ENCODE measurements at regions not wholly inside any gene's neighbourhood (a gene's known extent, or its start where the extent isn't known, plus 50 kb on each side); places are given as distances from the start of the nearest gene placed in this dataset.

- Mint-ChIP-seq H3K4me3 (no peak overlapping the region), H3K4me1 (ENCODE audit: low read depth) (peaks cover 5% of the 10 kb centered on the region), H3K9me3 (no peaks in the 10 kb centered on the region), H3K27me3 (ENCODE audit: low read depth) (no peaks in the 10 kb centered on the region), H3K36me3 (ENCODE audit: insufficient read depth) (no peaks in the 10 kb centered on the region)
- no peak for DNase-seq
- no peak for ATAC-seq
Observed at GRCh38 chr2:177331466-177331997, 61.0 kb upstream of the AGPS start.

- Mint-ChIP-seq H3K27me3 (ENCODE audit: low read depth) (no peaks in the 10 kb centered on the region), H3K36me3 (ENCODE audit: insufficient read depth) (no peaks in the 10 kb centered on the region), H3K4me3 (no peak overlapping the region), H3K4me1 (ENCODE audit: low read depth) (peaks cover 5% of the 10 kb centered on the region), H3K9me3 (no peaks in the 10 kb centered on the region)
- ATAC-seq, result peak; percentile 80 to 85
- peak; percentile 11 for DNase-seq
Observed at GRCh38 chr2:177332026-177332991, 60.3 kb upstream of the AGPS start.

- Mint-ChIP-seq H3K36me3 (ENCODE audit: insufficient read depth) (no peaks in the 10 kb centered on the region), H3K27me3 (ENCODE audit: low read depth) (no peaks in the 10 kb centered on the region), H3K4me1 (ENCODE audit: low read depth) (peaks cover 5% of the 10 kb centered on the region), H3K4me3 (no peak overlapping the region), H3K9me3 (no peaks in the 10 kb centered on the region)
- ATAC-seq (no peak), DNase-seq (no peak)
Observed at GRCh38 chr2:177332992-177333388, 59.6 kb upstream of the AGPS start.

GRCh38 chr2:177334940-177335543 lies 57.5 kb upstream of the AGPS start:
- H3K4me1 Mint-ChIP-seq (ENCODE audit: low read depth), result no peaks in the 10 kb centered on the region
- ATAC-seq, result peak; percentile 58 to 62

DNA sequence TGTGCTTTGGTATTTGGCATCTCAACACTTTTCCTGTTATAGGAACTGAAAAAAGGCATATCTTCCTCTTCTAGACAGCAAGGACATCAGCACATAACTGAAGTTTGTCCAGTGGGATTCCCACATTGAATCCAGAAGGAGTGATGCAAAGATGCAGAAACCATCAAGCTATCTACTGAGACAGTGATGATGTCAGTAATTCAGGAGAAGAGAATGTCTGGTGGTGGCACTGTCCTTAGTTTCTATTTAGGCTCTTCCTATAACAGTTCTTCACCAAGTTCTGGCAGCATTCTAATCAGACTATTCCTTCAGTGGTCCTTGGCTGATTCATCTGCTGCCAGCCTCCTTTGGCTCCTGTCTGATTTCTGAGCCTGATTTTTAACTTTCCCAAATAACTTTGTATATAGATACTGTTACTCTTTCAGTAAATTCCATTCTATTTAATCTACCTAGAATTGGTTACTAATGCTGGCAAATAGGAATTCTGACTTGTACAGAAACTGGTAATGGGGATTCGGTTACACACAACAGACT lies 56.6 kb upstream of the AGPS start:
- no peaks in the 10 kb centered on the region for H3K9me3 Mint-ChIP-seq
- no peak for DNase-seq
- H3K4me3 Mint-ChIP-seq, result no peak overlapping the region
- H3K36me3 Mint-ChIP-seq (ENCODE audit: insufficient read depth), result no peaks in the 10 kb centered on the region
- ATAC-seq, result no peak
- no peaks in the 10 kb centered on the region for H3K27me3 Mint-ChIP-seq (ENCODE audit: low read depth)
- H3K4me1 Mint-ChIP-seq (ENCODE audit: low read depth), result no peaks in the 10 kb centered on the region

More at GRCh38 chr2:177334940-177335543, 57.5 kb upstream of the AGPS start:
- Mint-ChIP-seq H3K27me3 (ENCODE audit: low read depth) (no peaks in the 10 kb centered on the region), H3K4me3 (no peak overlapping the region), H3K36me3 (ENCODE audit: insufficient read depth) (no peaks in the 10 kb centered on the region), H3K9me3 (no peaks in the 10 kb centered on the region)
- no peak for DNase-seq

- no peaks in the 10 kb centered on the region for H3K9me3 Mint-ChIP-seq
- ATAC-seq, result peak in 1 of 2 donors; percentile 35
- no peak overlapping the region for H3K4me3 Mint-ChIP-seq
- no peaks in the 10 kb centered on the region for H3K4me1 Mint-ChIP-seq (ENCODE audit: low read depth)
- no peak for DNase-seq
- peaks cover 2% of the 10 kb centered on the region for H3K36me3 Mint-ChIP-seq (ENCODE audit: insufficient read depth)
- no peaks in the 10 kb centered on the region for H3K27me3 Mint-ChIP-seq (ENCODE audit: low read depth)
Observed at GRCh38 chr2:177338177-177338721, 54.3 kb upstream of the AGPS start.

- Mint-ChIP-seq H3K4me1 (ENCODE audit: low read depth) (no peaks in the 10 kb centered on the region), H3K36me3 (ENCODE audit: insufficient read depth) (peaks cover 2% of the 10 kb centered on the region), H3K4me3 (no peak overlapping the region), H3K27me3 (ENCODE audit: low read depth) (no peaks in the 10 kb centered on the region), H3K9me3 (no peaks in the 10 kb centered on the region)
- no peak for DNase-seq
- no peak for ATAC-seq
Observed at GRCh38 chr2:177340158-177340557, 52.4 kb upstream of the AGPS start.

DNA sequence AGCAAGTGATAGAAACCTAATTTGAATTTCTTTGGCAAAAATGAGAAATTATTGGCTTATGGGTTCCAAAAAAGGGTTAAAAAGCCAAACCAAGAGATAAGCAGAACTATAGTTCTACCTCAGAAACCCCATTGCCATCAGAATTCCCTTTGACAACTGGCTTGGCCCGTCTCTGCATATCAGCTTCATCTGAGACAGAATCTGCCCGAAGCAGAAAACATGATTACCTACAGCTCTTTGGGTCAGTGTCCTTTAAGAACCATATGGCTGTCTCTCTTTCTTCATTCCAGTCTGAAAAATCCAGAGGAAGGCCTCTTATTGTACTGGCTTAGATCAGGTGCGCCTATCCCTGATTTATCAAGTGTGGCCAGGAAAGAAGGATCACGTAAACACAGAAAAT lies 49.8 kb upstream of the AGPS start:
- H3K4me3 Mint-ChIP-seq, result no peak overlapping the region
- H3K4me1 Mint-ChIP-seq (ENCODE audit: low read depth), result no peaks in the 10 kb centered on the region
- H3K9me3 Mint-ChIP-seq, result no peaks in the 10 kb centered on the region
- peaks cover 2% of the 10 kb centered on the region for H3K36me3 Mint-ChIP-seq (ENCODE audit: insufficient read depth)
- DNase-seq, result no peak
- H3K27me3 Mint-ChIP-seq (ENCODE audit: low read depth), result no peaks in the 10 kb centered on the region
- ATAC-seq, result no peak

Measured in activated T-cell treated with anti-CD3 and anti-CD28 coated beads, Interleukin-2, amount 50 U/mL, for 4 hours (primary cell).